GM23338 (cell line): ENCODE measurements at regions not wholly inside any gene's neighbourhood (a gene's known extent, or its start where the extent isn't known, plus 50 kb on each side); places are given as distances from the start of the nearest gene placed in this dataset.

Experiments
- ATAC-seq: fragments of 200-7000 bp; cut with Tn5 transposase; 3 replicates; pipeline ENCODE4 v1.9.1; 2020
- DNase-seq: peaks from one replicate; pipeline ENCODE4 v3.0.0-alpha.2; 2015; ENCODE audit warnings: low spot score
- H2AFZ ChIP-seq: fragments of 200-600 bp; sonication (generic); 2 replicates; pipeline ENCODE4 v1.8.0; 2016; ENCODE audit warnings: antibody characterized with exemption, mild to moderate bottlenecking, moderate library complexity
- H3F3A ChIP-seq: fragments of 200-600 bp; sonication (generic); replicated peaks from 2 replicates; pipeline ENCODE4 v1.8.0; 2017; ENCODE audit warnings: antibody characterized with exemption, mixed run types, low read depth
- H3K27ac ChIP-seq: fragments of 200-600 bp; sonication (generic); 2 replicates; pipeline ENCODE4 v1.6.1; 2016; ENCODE audit warnings: low read depth
- H3K27me3 ChIP-seq: fragments of 200-600 bp; sonication (generic); 2 replicates; pipeline ENCODE4 v1.8.0; 2016; ENCODE audit warnings: mild to moderate bottlenecking, mixed run types, moderate library complexity; ENCODE audit not compliant: insufficient read depth
- H3K36me3 ChIP-seq: fragments of 200-600 bp; sonication (generic); 2 replicates; pipeline ENCODE4 v1.8.0; 2016; ENCODE audit warnings: mild to moderate bottlenecking; ENCODE audit not compliant: insufficient read depth
- H3K4me1 ChIP-seq: fragments of 200-600 bp; sonication (generic); 2 replicates; pipeline ENCODE4 v1.8.0; 2016; ENCODE audit warnings: mild to moderate bottlenecking, moderate library complexity; ENCODE audit not compliant: insufficient read depth
- H3K4me2 ChIP-seq: fragments of 200-600 bp; sonication (generic); 2 replicates; pipeline ENCODE4 v1.7.1; 2017; ENCODE audit warnings: mixed run types
- H3K4me3 ChIP-seq: fragments of 200-600 bp; sonication (generic); 2 replicates; pipeline ENCODE4 v1.6.1; 2016; ENCODE audit warnings: mixed run types
- H3K79me2 ChIP-seq: fragments of 200-600 bp; sonication (generic); replicated peaks from 2 replicates; pipeline ENCODE4 v1.8.0; 2017; ENCODE audit warnings: mild to moderate bottlenecking; ENCODE audit not compliant: insufficient read depth
- H3K9me2 ChIP-seq: fragments of 200-600 bp; sonication (generic); 2 replicates; pipeline ENCODE4 v1.8.0; 2017; ENCODE audit not compliant: insufficient read depth
- H4K20me1 ChIP-seq: fragments of 200-600 bp; sonication (generic); replicated peaks from 2 replicates; pipeline ENCODE4 v1.8.0; 2017; ENCODE audit warnings: mild to moderate bottlenecking; ENCODE audit not compliant: insufficient read depth
- H3K27ac Mint-ChIP-seq: 2 replicates; pipeline ENCODE4 v1.8.0; 2020; ENCODE audit warnings: inconsistent platforms, mild to moderate bottlenecking, moderate library complexity, mixed read lengths
- H3K27me3 Mint-ChIP-seq: 3 replicates; pipeline ENCODE4 v1.8.0; 2022; ENCODE audit warnings: low read depth, mild to moderate bottlenecking, moderate library complexity, mixed read lengths, inconsistent platforms; ENCODE audit not compliant: insufficient read depth, poor library complexity
- H3K36me3 Mint-ChIP-seq: 3 replicates; pipeline ENCODE4 v1.8.0; 2021; ENCODE audit warnings: low read depth, mild to moderate bottlenecking, inconsistent platforms, moderate library complexity, mixed read lengths
- H3K4me1 Mint-ChIP-seq: 3 replicates; pipeline ENCODE4 v1.8.0; 2020; ENCODE audit warnings: mild to moderate bottlenecking, inconsistent platforms, mixed read lengths
- H3K4me3 Mint-ChIP-seq: 3 replicates; pipeline ENCODE4 v1.8.0; 2021; ENCODE audit warnings: moderate library complexity, mild to moderate bottlenecking, inconsistent platforms, mixed read lengths
- H3K9me3 Mint-ChIP-seq: 3 replicates; pipeline ENCODE4 v1.8.0; 2020; ENCODE audit warnings: moderate library complexity, mild to moderate bottlenecking, inconsistent platforms, mixed read lengths
- CREB1 ChIP-seq: fragments of 250-450 bp; sonication (Bioruptor Pico); IDR thresholded peaks from 2 replicates; pipeline ENCODE4 v1.5.0; 2020; ENCODE audit warnings: low read depth, mild to moderate bottlenecking, moderate library complexity
- CTCF ChIP-seq, 2 experiments: fragments of 200-600 bp in 1 of 2; sonication (generic) in 1 of 2; conservative IDR thresholded peaks; 2 replicates each; pipeline versions ENCODE4 v1.5.1 to v1.6.1; 2016 to 2017; ENCODE audit warnings: antibody characterized with exemption in 2 of 2, low read depth in 2 of 2, mild to moderate bottlenecking in 2 of 2, moderate library complexity in 1 of 2
- ETS1 ChIP-seq: IDR thresholded peaks from 2 replicates; pipeline ENCODE4 v1.6.1; 2016; ENCODE audit warnings: antibody characterized with exemption
- EZH2 ChIP-seq: fragments of 200-600 bp; sonication (generic); IDR thresholded peaks from one replicate; pipeline ENCODE4 v1.8.0; 2017; ENCODE audit warnings: antibody characterized with exemption, mild to moderate bottlenecking, low read depth; ENCODE audit not compliant: unreplicated experiment
- EZH2phosphoT487 ChIP-seq: fragments of 200-600 bp; sonication (generic); IDR thresholded peaks from one replicate; pipeline ENCODE4 v1.8.1; 2018; ENCODE audit warnings: antibody characterized with exemption; ENCODE audit not compliant: unreplicated experiment
- JUNB ChIP-seq: IDR thresholded peaks from one replicate; pipeline ENCODE4 v1.6.1; 2016; ENCODE audit warnings: antibody characterized with exemption; ENCODE audit not compliant: unreplicated experiment
- NANOG ChIP-seq: IDR thresholded peaks from 2 replicates; pipeline ENCODE4 v1.6.1; 2016; ENCODE audit warnings: antibody characterized with exemption, borderline replicate concordance
- POLR2AphosphoS5 ChIP-seq: IDR thresholded peaks from 2 replicates; pipeline ENCODE4 v1.6.1; 2016; ENCODE audit warnings: antibody characterized with exemption, low read depth
- REST ChIP-seq: IDR thresholded peaks from one replicate; pipeline ENCODE4 v1.6.1; 2018; ENCODE audit warnings: antibody characterized with exemption; ENCODE audit not compliant: unreplicated experiment
- STAT1 ChIP-seq: IDR thresholded peaks from one replicate; pipeline ENCODE4 v1.6.1; 2016; ENCODE audit warnings: antibody characterized with exemption; ENCODE audit not compliant: unreplicated experiment
- ZNF114 ChIP-seq: fragments of 250-450 bp; sonication (Bioruptor Pico); IDR thresholded peaks from 2 replicates; pipeline ENCODE4 v1.5.0; 2020; ENCODE audit warnings: mild to moderate bottlenecking, moderate library complexity
- ZNF331 ChIP-seq: fragments of 250-450 bp; sonication (Bioruptor Pico); IDR thresholded peaks from 2 replicates; pipeline ENCODE4 v1.5.0; 2020; ENCODE audit warnings: low read depth, mild to moderate bottlenecking, moderate library complexity
- ZNF462 ChIP-seq: fragments of 250-450 bp; sonication (Bioruptor Pico); IDR thresholded peaks from 2 replicates; pipeline ENCODE4 v1.5.0; 2020; ENCODE audit warnings: mild to moderate bottlenecking, moderate library complexity

GRCh38 chr6:153873541-153873940, 165.5 kb upstream of the OPRM1 start:
- H3K36me3 ChIP-seq = no peaks in the 10 kb centered on the region
- no peak overlapping the region for H3K27ac ChIP-seq
- no peak overlapping the region for H3K4me3 ChIP-seq
- H3K4me2 ChIP-seq = no peak overlapping the region
- no peaks in the 10 kb centered on the region for H3F3A ChIP-seq
- peaks cover 5% of the 10 kb centered on the region for H3K9me2 ChIP-seq
- Mint-ChIP-seq H3K27me3 (peaks cover 6% of the 10 kb centered on the region), H3K36me3 (peaks cover 6% of the 10 kb centered on the region; the same call in 2 of the 3 replicates), H3K27ac (no peak overlapping the region), H3K4me3 (no peak overlapping the region), H3K9me3 (peaks cover 22% of the 10 kb centered on the region), H3K4me1 (no peaks in the 10 kb centered on the region)
- no peaks in the 10 kb centered on the region for H3K4me1 ChIP-seq
- H3K79me2 ChIP-seq = no peaks in the 10 kb centered on the region
- DNase-seq = no peak
- TF ChIP-seq CREB1 (no peak), POLR2AphosphoS5 (no peak), NANOG (no peak), STAT1 (no peak), ZNF462 (CRISPR knock-in tag) (no peak), JUNB (no peak), CTCF (conservative IDR thresholded peaks at IDR 0.05; ENCODE audit: low read depth in 2 of 2) (no peak), EZH2phosphoT487 (no peak), ZNF331 (CRISPR knock-in tag) (no peak), EZH2 (no peak), ZNF114 (no peak), ETS1 (no peak), REST (no peak)
- H3K27me3 ChIP-seq = no peaks in the 10 kb centered on the region
- no peaks in the 10 kb centered on the region for H4K20me1 ChIP-seq
- no peak for ATAC-seq
- H2AFZ ChIP-seq = no peak overlapping the region
